RWPE2 (cell line): ENCODE measurements at regions not wholly inside any gene's neighbourhood (a gene's known extent, or its start where the extent isn't known, plus 50 kb on each side); places are given as distances from the start of the nearest gene placed in this dataset.

Experiments
- ATAC-seq: fragments of 200-7000 bp; cut with Tn5 transposase; 3 replicates; pipeline ENCODE4 v1.9.1; 2021; ENCODE audit warnings: low read depth
- DNase-seq: peaks from one replicate; pipeline ENCODE4 v3.0.0-alpha.2; 2020; ENCODE audit warnings: low spot score
- H3K27ac ChIP-seq: fragments of 450-650 bp; 2 replicates; pipeline ENCODE4 v1.5.1; 2017; ENCODE audit warnings: mild to moderate bottlenecking; ENCODE audit not compliant: poor library complexity, severe bottlenecking
- H3K27me3 ChIP-seq: fragments of 250-450 bp; sonication (Bioruptor Pico); 2 replicates; pipeline ENCODE4 v1.5.1; 2021; ENCODE audit warnings: mild to moderate bottlenecking, moderate library complexity; ENCODE audit not compliant: insufficient read depth, poor library complexity, severe bottlenecking
- H3K36me3 ChIP-seq: fragments of 250-450 bp; sonication (Bioruptor Pico); 2 replicates; pipeline ENCODE4 v1.5.1; 2020; ENCODE audit warnings: low read depth, mild to moderate bottlenecking, moderate library complexity
- H3K4me1 ChIP-seq: fragments of 250-450 bp; sonication (Bioruptor Pico); 2 replicates; pipeline ENCODE4 v1.5.1; 2021; ENCODE audit warnings: mild to moderate bottlenecking, moderate library complexity; ENCODE audit not compliant: insufficient read depth, poor library complexity, severe bottlenecking
- H3K4me3 ChIP-seq: fragments of 250-450 bp; sonication (Bioruptor Pico); 2 replicates; pipeline ENCODE4 v1.5.1; 2021; ENCODE audit warnings: mild to moderate bottlenecking, moderate library complexity; ENCODE audit not compliant: severe bottlenecking
- H3K9me3 ChIP-seq: fragments of 250-450 bp; sonication (Bioruptor Pico); 2 replicates; pipeline ENCODE4 v1.5.1; 2021; ENCODE audit warnings: mild to moderate bottlenecking, moderate library complexity; ENCODE audit not compliant: severe bottlenecking
- CTCF ChIP-seq: fragments of 450-650 bp; IDR thresholded peaks from one replicate; pipeline ENCODE4 v1.5.1; 2017; ENCODE audit warnings: mild to moderate bottlenecking, moderate library complexity; ENCODE audit not compliant: poor library complexity, severe bottlenecking

GRCh38 chr2:104481341-104481740 lies 372.6 kb upstream of the POU3F3 start:
- DNase-seq (no peak), ATAC-seq (no peak)
- no peak for TF ChIP-seq CTCF
- Histone ChIP-seq H3K9me3 (no peaks in the 10 kb centered on the region), H3K4me1 (no peaks in the 10 kb centered on the region), H3K4me3 (no peak overlapping the region), H3K27me3 (peaks cover 19% of the 10 kb centered on the region), H3K27ac (no peak overlapping the region), H3K36me3 (no peaks in the 10 kb centered on the region)

GRCh38 chr2:104487366-104487765 lies 366.5 kb upstream of the POU3F3 start:
- Histone ChIP-seq H3K4me3 (no peak overlapping the region), H3K27ac (no peak overlapping the region), H3K27me3 (peaks cover 34% of the 10 kb centered on the region), H3K9me3 (no peaks in the 10 kb centered on the region), H3K4me1 (no peaks in the 10 kb centered on the region), H3K36me3 (no peaks in the 10 kb centered on the region)
- DNase-seq (no peak), ATAC-seq (no peak)
- no peak for TF ChIP-seq CTCF

GRCh38 chr2:104493698-104494097 lies 360.2 kb upstream of the POU3F3 start:
- no peak for DNase-seq
- Histone ChIP-seq H3K27ac (no peak overlapping the region), H3K36me3 (no peaks in the 10 kb centered on the region), H3K4me1 (no peaks in the 10 kb centered on the region), H3K9me3 (no peaks in the 10 kb centered on the region), H3K4me3 (no peak overlapping the region), H3K27me3 (peaks cover 17% of the 10 kb centered on the region)
- ATAC-seq: no peak
- no peak for TF ChIP-seq CTCF

GRCh38 chr2:104501342-104501741 lies 352.6 kb upstream of the POU3F3 start:
- ATAC-seq (no peak), DNase-seq (no peak)
- H3K27me3 ChIP-seq: peaks cover 28% of the 10 kb centered on the region
- TF ChIP-seq CTCF: no peak
- H3K27ac ChIP-seq: no peak overlapping the region
- H3K9me3 ChIP-seq: no peaks in the 10 kb centered on the region
- no peaks in the 10 kb centered on the region for H3K36me3 ChIP-seq
- no peaks in the 10 kb centered on the region for H3K4me1 ChIP-seq
- no peak overlapping the region for H3K4me3 ChIP-seq

- no peak for DNase-seq
- Histone ChIP-seq H3K27me3 (peaks cover 28% of the 10 kb centered on the region), H3K27ac (no peak overlapping the region), H3K4me3 (no peak overlapping the region), H3K9me3 (no peaks in the 10 kb centered on the region), H3K4me1 (no peaks in the 10 kb centered on the region), H3K36me3 (no peaks in the 10 kb centered on the region)
- no peak for TF ChIP-seq CTCF
- ATAC-seq: no peak
These were observed 352.0 kb upstream of the POU3F3 start for GRCh38 chr2:104501929-104502328.
